ENCODE measurements at regions not wholly inside any gene's neighbourhood (a gene's known extent, or its start where the extent isn't known, plus 50 kb on each side); places are given as distances from the start of the nearest gene placed in this dataset.
"Not testable (repeated sequence)": the region's sequence is repeated elsewhere in the genome, so short reads cannot be mapped to it uniquely, and the experiment has no call there.

DNA sequence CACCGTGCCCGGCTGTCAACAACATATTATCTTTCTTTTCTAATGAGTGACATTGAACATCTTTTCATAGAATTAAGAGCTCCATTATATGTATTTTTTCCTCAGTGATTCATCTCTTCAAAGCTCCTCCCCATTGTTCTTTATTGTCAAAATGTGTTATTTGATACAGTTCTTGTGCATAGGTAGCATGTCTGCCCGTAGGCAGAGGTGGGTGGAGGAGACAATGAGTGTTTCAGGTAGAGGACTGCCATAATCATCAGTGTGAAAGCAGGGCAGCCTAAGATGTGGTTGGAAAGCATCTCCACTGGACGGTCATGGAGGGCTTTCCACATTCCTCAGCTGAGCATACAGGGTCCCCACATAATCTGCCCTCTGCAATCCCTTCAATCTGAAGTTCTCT lies 452.0 kb upstream of the MCTP2 start:
- no peak for FAIRE-seq
- no peak for DNase-seq (ENCODE audit: low spot score in 2 of 2)

DNA sequence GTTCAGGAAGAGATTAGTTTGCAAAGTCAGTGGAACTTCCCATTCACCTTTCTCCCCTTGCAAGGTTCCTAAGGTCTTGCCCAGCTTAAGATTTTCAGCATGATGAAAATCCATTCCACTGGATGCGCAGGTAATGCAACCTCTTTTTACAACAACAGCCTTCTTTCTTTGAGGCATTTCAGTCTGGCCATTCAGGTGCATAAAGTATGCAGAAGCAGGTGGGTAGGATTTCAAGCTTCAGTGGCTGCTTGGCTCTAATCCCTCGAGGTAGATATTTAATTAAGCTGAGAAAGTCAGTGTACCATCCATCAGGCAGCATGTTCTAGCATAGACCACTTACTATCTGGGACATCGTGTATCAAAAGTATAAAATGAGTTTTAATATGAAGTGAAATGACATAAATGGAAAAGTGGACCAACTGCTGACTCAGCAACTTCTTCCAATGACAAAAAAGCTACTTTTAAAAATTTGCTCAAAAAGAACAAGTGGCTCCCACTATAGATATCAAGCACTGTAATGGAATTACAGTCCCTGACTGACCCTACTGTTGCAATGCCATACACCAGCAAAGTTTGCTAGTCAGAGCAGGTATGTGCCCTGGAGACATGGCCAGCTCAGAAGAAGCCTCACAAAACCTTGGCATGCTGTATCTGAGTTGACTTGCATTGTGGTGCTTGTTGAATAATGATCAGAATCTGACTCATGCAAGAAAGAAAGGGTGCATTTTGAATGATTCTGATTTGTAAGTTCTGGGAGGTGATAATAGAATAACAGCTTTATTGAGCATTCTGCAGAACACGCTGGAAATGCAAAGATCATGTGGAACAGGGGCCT lies 459.9 kb upstream of the MCTP2 start:
- no peak for DNase-seq (ENCODE audit: low spot score in 2 of 2)
- FAIRE-seq = no peak

DNA sequence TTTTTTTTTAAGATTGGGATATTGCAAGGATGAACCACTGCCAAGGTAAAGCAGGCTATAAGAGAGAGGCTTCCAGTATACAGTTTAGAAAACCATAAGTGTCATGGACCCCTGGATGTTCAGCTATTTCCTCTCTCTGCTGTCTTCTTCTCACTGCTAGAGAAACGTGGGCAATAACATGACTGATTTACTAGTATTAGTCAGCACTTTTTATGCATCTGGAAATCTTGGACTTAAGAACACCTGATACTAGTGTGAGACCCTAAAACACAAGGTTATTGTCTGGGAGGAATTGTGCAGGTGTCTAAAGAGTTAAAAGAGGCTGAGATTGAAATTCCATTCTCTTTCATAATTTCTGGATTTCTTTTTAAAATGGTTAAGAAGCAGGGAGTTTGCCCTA lies 460.6 kb upstream of the MCTP2 start:
- DNase-seq (ENCODE audit: low spot score in 2 of 2) (no peak), FAIRE-seq (no peak)

DNA sequence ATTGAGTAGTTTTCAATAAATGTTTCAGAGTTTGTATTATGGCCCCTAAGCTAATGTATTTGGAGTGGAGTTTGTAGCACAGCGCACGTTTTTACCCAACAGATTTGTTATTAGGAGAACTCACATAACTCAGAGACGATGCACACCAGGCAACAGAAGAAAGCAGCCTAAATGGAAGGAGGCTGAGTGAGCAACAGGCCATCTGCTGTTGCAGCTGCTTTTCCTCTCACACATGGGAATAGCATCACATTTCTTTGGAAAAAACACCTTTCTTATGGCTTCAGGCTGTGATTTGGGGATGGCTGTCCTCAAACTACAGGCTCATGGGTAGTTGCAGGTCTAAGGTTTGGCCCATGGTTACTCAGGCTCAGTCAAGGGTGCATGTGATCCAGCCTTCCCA lies 469.3 kb upstream of the MCTP2 start:
- no peak for FAIRE-seq

DNA sequence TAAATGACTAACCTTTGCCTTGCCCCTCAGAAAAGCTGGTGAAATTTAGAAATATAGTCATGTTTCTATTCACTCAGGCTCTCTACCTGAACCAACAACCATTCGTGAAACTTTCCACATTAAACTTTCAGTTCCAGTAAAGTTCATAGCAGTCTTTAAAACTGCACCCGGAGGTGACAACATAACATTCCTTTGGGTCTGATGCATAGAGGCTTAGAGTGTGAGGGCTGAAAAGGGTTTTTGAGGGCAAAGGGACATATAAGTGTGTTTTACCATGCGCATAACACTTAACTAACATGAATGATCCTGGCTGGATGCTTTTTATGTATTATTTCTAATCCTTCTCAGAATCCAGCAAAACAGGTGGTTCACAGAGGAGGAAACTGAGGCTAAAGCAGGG lies 471.7 kb upstream of the MCTP2 start:
- no peak for FAIRE-seq
- no peak for DNase-seq (ENCODE audit: low spot score in 2 of 2)

More for the DNA sequence above, 469.3 kb upstream of the MCTP2 start:
- DNase-seq (ENCODE audit: low spot score in 2 of 2) = no peak

DNA sequence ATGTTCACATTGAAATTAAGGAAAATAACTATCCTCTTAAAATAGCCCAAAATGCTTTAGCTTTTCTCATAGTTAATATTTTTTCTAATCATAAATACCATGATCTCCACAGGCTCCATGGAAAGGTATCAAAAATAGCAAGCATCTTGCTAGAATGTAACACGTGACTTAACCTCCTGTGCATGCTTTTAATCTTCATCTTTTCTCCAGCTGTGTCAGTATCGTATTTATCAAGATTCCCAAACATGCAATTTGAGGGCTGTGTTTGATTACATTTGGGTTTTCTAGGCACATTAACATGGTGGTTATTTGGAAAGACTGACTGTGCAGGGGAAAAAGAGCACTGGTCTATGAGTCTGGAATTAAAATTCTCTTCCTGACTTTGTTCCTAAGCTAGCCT lies 472.5 kb upstream of the MCTP2 start:
- DNase-seq (ENCODE audit: low spot score in 2 of 2) = no peak
- no peak for FAIRE-seq

DNA sequence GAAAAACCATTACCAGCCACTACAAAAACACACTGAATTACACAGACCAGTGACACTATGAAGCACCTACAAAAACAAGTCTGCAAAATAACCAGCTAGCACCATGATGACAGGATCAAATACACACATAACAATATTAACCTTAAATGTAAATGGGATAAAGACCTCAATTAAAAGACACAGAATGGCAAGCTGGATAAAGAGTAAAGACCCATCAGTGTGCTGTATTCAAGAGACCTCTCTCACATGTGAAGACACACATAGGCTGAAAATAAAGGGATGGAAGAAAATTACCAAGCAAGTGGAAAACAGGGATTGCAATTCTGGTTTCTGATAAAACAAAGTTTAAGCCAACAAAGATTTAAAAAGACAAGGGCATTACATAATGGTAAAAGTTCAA lies 482.7 kb upstream of the MCTP2 start:
- no peak for FAIRE-seq
- DNase-seq (ENCODE audit: low spot score in 2 of 2) = no peak

DNA sequence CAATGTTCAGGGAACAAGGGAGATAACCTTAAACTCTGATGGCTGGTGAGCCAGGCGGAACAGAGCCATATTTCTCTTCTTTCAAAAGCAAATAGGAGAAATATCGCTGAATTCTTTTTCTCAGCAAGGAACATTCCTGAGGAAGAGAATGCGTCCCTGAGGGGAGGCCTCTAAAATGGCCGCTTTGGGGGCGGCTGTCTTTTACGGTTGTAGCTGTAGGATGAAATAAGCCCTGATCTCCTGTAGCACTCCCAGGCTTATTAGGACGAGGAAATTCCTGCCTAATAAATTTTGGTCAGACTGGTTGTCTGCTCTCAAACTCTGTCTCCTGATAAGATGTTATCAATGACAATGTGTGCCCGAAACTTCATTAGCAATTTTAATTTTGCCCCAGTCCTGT lies 496.4 kb upstream of the MCTP2 start:
- not testable (repeated sequence) for DNase-seq (ENCODE audit: low spot score in 2 of 2); FAIRE-seq

DNA sequence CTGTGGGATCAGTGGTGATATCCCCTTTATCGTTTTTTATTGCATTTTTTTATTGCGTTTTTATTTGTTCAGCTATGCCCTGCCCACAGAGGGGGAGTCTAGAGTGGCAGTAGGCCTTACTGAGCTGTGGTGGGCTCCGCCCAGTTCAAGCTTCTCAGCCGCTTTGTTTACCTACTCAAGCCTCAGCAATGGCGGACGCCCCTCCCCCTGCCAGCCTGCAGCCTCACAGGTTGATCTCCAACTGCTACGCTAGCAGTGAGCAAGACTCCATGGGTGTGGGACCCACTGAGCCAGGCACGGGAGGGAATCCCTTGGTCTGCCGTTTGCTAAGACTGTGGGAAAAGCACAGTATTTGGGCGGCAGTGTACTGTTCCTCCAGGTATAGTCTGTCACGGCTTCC lies 500.6 kb upstream of the MCTP2 start:
- DNase-seq (ENCODE audit: low spot score in 2 of 2) (no peak), FAIRE-seq (no peak)

DNA sequence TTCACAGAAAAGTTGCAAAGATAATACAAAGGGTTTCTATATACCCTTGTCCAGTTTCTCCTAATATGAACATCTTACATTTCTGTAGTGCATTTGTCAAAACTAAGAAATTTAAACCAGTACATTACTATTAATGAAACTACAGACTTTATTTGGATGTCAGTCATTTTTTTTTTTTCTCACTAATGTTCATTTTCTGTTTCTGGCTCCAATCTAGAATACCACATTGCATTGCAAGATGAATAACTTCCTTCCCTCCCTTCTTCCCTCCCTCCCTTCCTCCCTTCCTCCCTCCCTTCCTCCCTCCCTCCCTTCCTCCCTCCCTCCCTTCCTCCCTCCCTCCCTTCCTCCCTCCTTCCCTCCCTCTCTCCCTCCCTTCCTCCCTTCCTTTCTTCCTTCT lies 509.2 kb upstream of the MCTP2 start:
- FAIRE-seq (no peak), DNase-seq (ENCODE audit: low spot score in 2 of 2) (no peak)

DNA sequence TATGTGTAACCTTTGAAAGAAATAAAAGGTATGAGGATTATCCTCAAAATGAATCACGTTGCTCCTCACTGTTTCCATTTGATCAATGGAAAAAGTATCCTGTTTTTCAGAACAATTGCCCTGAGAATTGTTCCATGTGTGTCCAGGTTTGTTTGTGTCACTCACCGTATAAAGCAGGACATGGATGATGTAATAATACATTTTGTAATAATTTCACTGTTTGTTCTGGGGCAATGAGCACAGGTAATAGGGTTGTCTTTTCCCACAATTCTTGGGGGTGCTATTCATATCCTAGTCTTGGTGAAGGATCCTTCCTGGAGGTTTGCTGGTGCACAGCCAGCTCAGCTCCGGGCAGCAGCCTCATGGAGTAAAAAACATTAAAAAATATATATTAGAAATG lies 510.8 kb upstream of the MCTP2 start:
- FAIRE-seq = no peak
- DNase-seq (ENCODE audit: low spot score in 2 of 2) = no peak

DNA sequence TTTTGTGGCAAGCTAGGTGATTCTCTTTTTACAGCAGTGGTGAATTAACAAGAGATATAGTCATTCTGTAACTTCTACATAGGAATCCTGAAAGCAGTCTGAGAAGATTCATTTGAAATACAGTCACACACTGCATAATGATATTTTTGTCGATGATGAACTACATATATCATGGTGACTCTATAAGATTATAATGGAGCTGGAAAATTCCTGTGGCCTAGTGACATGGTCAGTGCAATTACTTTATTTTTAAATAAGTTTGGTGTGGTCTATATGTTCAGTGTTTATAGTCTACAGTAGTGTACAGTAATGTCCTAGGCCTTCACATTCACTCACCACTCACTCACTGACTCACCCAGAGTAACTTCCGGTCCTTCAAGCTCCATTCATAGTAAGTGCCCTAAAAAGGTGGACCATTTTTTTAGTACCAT lies 511.4 kb upstream of the MCTP2 start:
- no peak for FAIRE-seq
- DNase-seq (ENCODE audit: low spot score in 2 of 2) = no peak

DNA sequence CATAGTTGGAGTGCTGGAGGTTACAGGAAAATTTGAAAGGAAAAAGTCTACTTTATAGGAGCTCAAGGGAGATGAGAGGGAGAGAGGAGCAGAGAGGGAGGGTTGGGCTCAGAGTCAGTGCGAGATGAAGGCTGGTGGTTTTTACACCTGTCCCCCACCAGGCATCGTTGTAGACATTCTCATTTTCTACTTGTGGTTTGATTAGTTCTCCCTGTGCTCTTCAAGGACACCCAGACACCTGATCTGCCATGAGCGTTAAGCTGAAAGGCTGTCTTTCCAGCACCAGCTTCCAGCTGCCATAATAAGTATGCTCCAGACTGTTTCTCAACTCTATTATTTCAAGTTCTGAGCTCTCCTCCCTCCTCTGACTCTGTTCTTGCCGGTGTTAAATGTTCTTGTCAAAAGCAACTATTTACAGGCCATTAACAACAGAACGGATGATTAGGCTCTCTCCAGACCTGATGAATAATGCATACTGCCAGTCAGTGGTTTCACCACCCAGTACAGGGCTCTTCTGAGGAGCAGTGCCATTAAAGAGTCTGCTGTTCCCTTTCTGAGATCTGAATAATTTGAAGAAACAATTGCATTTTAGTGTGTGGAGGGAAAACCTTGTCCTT lies 514.6 kb upstream of the MCTP2 start:
- FAIRE-seq = no peak
- DNase-seq (ENCODE audit: low spot score in 2 of 2) = no peak

DNA sequence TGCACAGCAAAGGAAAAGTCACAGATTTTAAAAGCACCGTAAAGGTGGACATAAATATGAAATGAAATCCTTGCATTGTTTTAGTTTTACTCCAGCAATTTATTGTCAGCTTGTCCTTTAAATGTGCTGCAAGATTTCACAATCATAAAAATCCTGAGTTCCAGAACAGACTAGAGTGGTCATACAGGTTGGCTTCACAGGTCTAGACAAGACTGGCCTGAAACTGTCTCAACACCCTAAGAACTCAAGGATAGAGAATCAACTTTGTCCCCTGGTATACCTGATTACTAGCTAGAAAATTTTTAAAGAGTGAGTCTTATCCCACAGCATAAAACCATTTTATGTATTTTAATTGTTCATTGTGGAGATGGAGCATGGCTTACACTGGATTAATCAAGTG lies 521.7 kb upstream of the MCTP2 start:
- no peak for FAIRE-seq
- DNase-seq (ENCODE audit: low spot score in 2 of 2) = no peak

DNA sequence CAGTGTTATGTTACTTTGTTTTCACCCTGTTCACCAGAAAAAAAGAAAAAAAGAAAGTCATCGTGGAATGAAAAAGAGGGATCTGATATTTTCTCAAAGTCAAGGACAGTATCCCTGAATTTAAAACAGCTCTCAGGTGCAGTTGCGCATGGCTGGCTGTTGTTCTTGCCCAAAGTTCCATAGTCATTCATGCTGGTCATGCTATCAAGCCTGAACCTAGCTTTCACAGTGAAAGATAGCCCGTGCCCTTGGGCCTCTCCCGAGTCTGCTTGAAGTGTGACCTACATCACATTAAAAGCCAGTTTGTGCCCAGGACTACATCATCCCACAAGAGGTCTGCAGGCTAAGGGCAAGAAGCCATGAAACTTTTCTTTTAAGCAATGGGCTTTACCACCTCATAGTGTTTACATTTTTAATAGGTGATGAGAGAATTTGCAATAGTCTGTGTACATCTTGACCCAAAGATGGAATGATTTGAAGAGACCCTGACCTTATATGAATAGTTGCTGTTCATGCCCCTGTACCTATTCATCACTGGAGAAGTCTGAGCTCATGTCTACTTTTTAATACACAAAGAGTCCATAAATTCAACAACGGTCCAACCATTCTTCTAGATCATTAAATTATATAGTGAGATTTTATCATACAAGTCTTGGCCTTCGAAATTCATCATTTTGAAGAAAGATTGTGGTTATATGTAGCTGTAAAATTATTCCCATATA lies 522.5 kb upstream of the MCTP2 start:
- DNase-seq (ENCODE audit: low spot score in 2 of 2) = no peak
- FAIRE-seq = no peak

DNA sequence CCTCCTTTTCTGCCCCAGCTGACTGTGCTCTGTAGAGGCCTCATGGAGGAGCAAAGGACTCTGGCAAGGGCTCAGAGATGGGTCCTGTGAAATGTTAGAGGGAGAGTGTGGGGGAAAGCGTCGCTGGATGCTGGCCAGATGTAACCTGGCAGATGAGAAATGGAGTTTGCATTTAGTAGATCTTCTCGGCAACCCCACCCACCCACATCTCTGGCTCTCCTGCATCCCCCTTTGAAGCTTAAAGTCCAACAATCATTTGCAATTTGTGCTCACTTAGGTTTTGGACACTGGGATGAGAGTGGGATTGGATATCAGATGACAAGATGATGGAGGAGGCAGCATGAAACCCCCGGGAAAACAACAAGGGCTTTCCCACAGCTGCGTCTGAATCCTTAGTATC lies 523.6 kb upstream of the MCTP2 start:
- DNase-seq (ENCODE audit: low spot score in 2 of 2) (no peak), FAIRE-seq (no peak)

DNA sequence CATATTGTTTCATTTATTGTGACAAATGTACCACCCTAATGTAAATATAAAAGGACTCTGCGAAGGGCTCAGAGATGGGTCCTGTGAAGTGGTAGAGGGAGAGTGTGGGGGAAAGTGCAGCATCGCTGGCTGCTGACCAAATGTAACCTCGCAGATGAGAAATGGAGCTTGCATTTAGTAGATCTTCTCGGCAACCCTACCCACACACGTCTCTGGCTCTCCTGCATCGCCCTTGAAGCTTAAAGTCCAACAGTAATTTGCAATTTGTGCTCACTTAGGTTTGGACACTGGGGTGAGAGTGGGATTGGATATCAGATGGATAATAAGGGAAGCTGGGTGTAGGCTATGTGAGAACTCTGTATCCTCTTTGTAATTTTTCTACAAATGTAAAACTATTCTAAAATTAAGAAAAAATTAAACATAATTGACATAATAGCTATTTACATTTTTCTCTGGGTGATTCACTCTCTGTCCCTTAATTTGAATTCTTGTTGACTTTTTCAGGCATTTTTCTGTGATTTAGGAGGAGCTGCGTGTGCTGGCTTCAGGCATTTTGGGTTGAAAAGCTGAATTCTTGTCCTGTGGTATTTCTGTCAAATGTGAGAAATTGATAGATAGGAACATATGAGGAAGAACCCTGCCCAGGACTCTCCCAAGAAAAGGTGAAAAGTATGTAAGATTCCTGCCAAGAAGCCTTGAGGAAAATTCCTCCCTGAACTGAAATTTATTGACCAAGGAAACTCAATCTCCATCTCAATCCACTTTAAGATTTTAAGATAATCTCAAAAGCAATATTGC lies 524.7 kb upstream of the MCTP2 start:
- DNase-seq (ENCODE audit: low spot score in 2 of 2) (no peak), FAIRE-seq (no peak)

DNA sequence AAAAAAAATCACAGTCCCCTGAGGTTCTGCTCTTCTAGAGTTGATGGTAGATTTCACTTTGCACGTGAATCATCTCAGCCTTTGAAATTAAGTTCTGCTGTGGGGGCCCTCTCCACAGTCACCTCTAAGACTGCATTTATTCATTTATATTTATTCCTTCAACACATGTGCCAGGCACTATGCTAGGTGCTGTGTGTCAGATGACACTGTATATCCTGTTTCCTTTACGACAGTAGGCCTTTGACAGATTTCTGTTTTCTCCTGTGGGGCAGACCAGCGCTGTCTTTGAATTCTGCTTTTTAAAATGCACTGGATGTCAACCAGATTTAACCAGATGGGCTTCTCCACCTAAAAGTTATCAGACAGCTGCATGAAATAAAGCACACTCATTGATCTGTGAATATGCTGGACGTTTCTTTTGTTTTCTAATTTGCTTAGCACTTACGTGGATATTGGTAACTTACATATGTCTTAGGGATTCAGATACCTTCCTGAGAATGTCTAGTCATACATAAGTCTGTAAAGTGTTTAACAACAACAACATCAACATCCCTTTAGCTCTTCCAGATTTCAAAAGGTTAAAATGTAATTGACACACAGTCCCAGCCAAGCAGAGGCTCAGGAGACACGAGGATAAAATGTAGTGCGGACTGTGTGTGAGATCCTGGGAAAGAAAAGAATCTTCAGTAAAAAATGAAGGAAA lies 525.5 kb upstream of the MCTP2 start:
- DNase-seq (ENCODE audit: low spot score in 2 of 2) (no peak), FAIRE-seq (no peak)

DNA sequence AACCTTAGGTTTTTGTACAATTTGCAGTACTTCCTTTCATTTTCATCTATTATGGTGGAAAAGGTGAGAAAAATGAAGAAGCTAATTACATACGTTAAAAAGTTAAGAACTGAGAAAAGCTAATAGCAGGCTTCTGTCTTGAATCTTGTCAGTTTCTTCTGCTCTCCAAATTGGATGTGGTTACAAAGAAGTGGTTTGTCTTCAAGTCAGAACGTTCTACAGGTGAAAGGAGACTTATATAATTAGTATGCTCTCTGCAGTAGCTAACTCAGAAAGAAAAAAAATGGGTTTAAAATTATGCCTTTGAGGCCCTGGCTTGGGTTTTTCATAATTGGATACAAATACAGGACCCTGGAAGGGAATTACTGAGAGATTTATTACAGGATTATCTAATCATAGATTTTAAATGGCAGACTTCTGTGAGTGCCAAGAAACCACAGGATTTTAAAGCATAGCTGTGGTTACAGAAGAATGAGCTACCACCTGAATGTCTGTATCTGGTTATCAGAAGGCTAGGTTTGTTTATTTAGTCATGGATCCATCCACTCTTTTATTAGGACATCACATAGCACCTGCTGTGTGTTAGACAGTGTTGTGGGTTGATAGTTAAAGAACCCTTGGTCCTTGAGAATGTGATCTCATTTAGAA lies 528.1 kb upstream of the MCTP2 start:
- DNase-seq (ENCODE audit: low spot score in 2 of 2) = no peak

DNA sequence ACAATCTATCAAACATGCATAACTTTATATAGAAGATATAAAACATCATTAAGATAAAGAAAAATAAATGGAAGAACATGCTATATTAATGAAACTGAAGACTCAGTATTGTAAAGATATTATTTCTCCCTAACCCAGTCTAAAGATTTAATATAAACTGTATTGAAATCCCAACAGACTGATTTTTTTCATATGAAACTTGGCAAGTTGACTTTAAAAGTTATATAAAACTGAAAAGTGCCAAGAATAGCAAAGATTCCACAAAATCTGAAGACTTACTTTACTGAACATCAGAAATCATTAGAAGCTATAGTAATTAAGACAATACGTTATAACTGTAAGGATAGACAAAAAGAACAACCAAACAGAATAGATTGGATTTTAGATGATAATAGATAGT lies 531.3 kb upstream of the MCTP2 start:
- FAIRE-seq = no peak
- no peak for DNase-seq (ENCODE audit: low spot score in 2 of 2)

More for the DNA sequence above, 528.1 kb upstream of the MCTP2 start:
- FAIRE-seq = no peak
